Stimulated activated CD4-positive, alpha-beta T cell treated with anti-CD3 and anti-CD28 coated beads, Interleukin-1b, Interleukin-23, amount 100 ng/mL, for 4 hours (primary cell): ENCODE measurements at regions not wholly inside any gene's neighbourhood (a gene's known extent, or its start where the extent isn't known, plus 50 kb on each side); places are given as distances from the start of the nearest gene placed in this dataset.
"Not testable (repeated sequence)": the region's sequence is repeated elsewhere in the genome, so short reads cannot be mapped to it uniquely, and the experiment has no call there.

Source experiments
- DNase-seq, 2 donors: peaks; one replicate each; pipeline ENCODE4 v3.0.0-alpha.2; 2020; ENCODE audit warnings: low read depth in 2 of 2

DNA sequence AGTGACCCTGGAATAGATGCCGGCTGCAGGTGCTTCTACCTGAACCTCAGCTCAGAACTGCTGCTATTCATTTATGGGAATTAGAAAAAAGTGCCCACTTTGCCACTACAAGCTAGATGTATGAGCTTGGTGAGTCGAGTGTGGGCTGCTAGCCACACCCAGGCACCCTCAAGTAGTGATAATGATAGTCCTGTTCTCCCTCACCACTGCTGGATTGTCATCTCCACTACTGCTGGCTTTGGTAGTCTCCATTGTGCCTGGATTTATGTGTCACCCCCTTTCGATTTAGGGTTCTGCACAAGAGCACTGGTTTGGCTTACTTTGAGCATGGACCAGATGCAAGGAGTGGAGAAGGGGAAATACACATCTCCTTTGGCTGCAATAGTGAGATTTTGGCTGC lies 73.0 kb upstream of the N4BP1 start:
- DNase-seq: no peak

GRCh38 chr16:48681520-48681919 lies 71.5 kb upstream of the N4BP1 start:
- no peak for DNase-seq

- no peak for DNase-seq
These were observed 70.9 kb upstream of the N4BP1 start for GRCh38 chr16:48680881-48681280.

GRCh38 chr16:48676836-48677235 lies 66.9 kb upstream of the N4BP1 start:
- no peak for DNase-seq

- not testable (repeated sequence) for DNase-seq
These were observed 58.2 kb upstream of the N4BP1 start for GRCh38 chr16:48668184-48668583.

GRCh38 chr16:48659940-48660339 lies 50.0 kb upstream of the N4BP1 start:
- DNase-seq: no peak
